Hypothalamus (tissue), 51 donors: ENCODE measurements at regions not wholly inside any gene's neighbourhood (a gene's known extent, or its start where the extent isn't known, plus 50 kb on each side); places are given as distances from the start of the nearest gene placed in this dataset.
"Not testable (repeated sequence)": the region's sequence is repeated elsewhere in the genome, so short reads cannot be mapped to it uniquely, and the experiment has no call there.

Experiments used
- DNase-seq, 51 donors: peaks; one replicate each; lab custom pipeline; 2025; lab: John Stamatoyannopoulos, UW

DNA sequence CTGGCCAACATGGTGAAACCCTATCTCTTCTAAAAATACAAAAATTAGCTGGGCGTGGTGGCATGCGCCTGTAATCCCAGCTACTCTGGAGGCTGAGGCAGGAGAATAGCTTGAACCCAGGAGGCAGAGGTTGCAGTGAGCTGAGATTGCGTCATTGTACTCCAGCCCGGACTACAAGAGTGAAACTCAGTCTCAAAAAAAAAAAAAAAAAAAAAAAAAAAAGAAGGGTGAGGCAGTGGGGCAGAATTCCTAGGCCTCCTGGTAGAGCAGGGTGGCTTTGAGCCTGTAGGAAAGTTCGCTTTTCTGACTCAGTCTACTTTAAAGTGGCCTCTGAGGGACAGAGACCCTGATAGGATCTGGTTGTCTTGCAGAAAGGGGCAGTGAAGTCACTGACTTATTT lies 60.8 kb upstream of the GTF3A start:
- not testable (repeated sequence) for DNase-seq

DNA sequence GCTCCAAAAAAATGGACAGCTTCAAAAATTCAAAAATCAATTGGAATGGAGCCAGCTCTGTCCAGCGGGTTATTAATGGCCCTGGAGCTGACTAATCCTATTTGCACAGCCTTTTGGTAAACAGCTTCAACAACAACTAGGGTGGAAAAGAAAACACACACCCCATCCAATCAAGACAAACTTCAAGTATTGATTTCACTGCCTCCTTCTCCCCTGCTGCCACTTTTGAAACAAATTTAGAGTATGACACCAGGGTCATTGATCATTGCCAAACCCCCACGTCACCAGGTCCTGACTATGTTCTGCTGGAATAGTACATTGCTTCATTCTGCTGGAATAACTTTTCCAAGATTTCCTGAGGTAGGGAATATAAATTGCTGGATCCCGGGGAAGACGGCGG lies 56.8 kb upstream of the GTF3A start:
- no peak for DNase-seq

DNA sequence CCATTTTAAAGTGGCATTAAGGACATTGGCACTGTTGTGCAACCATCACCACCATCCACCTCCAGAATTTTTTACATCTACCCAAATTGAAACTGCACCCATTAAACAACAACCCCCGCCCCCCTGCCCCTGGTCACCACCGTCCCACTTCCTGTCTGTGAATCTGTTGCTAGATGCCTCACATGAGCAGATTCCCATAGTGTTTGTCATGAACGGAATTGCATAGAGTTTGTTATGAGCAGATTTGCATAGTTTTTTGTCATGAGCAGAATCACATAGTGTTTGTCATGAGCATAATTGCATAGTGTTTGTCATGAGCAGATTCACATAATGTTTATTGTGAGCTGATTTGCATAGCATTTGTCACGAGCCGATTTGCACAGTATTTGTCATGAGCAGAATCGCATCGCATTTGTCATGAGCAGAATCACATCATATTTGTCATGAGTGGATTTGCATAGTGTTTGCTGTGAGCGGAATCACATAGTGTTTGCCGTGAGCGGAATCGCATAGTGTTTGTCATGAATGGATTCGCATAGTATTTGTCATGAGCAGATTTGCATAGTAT lies 54.0 kb upstream of the GTF3A start:
- no peak for DNase-seq

DNA sequence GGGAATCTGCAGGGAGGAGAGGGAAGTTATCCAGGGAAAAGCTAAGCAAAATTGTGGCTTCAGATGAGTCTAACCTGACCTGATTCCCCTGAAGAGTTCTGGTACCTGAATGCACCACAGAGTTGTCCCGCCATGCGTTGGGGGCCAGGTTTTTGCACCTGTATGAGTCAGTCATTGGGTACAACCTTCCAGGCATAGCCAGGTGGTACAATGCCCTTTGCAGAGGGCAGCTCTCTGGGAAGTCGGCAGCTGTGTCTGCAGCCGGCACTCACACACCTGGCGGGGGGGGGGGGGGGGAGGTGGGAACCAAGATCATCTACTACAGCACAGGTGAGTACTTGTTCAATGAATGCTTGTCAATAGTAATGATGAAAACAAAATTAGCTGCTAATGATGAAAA lies 52.5 kb upstream of the GTF3A start:
- no peak for DNase-seq

DNA sequence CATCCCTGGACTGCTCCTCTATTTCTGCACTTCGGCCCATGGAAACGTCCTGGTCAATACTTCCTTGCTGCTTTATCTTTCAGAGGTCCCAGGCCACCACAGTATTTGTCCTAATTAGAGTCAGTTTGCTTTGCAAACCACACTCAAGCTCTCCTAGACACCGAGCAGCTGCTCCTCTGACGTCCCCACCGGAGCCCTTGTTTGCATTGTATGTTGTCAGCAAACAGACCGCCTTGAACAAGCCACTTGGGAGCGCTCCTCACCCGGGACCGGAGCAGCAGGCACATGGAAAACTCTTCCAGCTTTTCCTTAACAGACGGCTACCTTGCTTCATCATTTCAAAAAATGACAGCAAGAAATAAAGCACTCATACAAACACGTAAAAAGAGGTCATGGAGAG lies 51.5 kb upstream of the GTF3A start:
- no peak for DNase-seq

DNA sequence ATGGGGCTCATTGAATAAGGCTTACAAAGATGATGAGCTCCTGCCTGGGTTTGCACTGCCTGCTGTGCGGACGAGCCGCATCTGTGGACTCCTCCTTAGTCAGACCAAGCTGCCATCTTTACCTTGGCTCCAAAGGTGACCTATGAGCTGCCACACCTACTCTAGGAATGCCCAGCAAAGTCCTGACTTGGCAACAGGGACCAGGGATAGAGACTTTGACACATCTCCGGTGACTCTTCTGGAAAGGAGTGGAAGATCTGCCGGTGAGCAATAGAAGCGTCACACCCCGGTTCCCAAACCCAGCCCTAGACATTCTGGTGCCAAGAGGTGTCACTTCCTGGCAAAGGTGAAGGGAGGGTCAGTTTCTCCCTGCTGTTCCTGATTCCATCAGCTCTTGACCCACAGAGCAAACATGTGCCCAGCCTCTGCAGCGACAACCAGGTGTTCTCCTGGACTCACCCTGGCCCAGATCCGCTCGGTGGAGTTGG lies 50.2 kb upstream of the GTF3A start:
- DNase-seq = no peak
